A549 (cell line): ENCODE measurements at regions not wholly inside any gene's neighbourhood (a gene's known extent, or its start where the extent isn't known, plus 50 kb on each side); places are given as distances from the start of the nearest gene placed in this dataset.
"Not testable (repeated sequence)": the region's sequence is repeated elsewhere in the genome, so short reads cannot be mapped to it uniquely, and the experiment has no call there.

Source experiments
- ATAC-seq, 2 experiments: fragments of 200-7000 bp in 1 of 2; fragments of >200 bp in 1 of 2; cut with Nextera tagmentation in 1 of 2; cut with Tn5 transposase in 1 of 2; 3 replicates each; pipeline versions ENCODE4 v1.8.0 to v1.9.1; 2018 to 2020; ENCODE audit warnings: mild to moderate bottlenecking in 1 of 2, moderate library complexity in 1 of 2
- CTCF ChIA-PET: fragments of 300-600 bp; sonication (Branson Sonifier 250); formaldehyde crosslinking; extraction: SDS; loops from one replicate; lab custom pipeline; 2021; ENCODE audit warnings: antibody characterized with exemption, inconsistent platforms; lab: Yijun Ruan, JAX
- POLR2A ChIA-PET: fragments of 350-600 bp; formaldehyde crosslinking; extraction: SDS; loops from one replicate; lab custom pipeline; 2021; ENCODE audit warnings: antibody characterized with exemption, inconsistent platforms; lab: Yijun Ruan, JAX
- DNase-seq, 2 experiments: peaks; one replicate each; pipeline versions ENCODE4 v3.0.0 to v3.0.0-alpha.2; 2011 to 2016; ENCODE audit warnings: low read depth in 1 of 2, low spot score in 1 of 2
- FAIRE-seq: peaks from 2 replicates; lab custom pipeline; 2011; peaks lifted over from hg19 to GRCh38; lab: Jason Lieb, UNC
- H3K27ac ChIP-seq, 2 experiments: fragments of >200 bp; sonication (Bioruptor Twin); formaldehyde crosslinking; 3 replicates each; pipeline ENCODE4 v1.5.1; 2016 to 2017
- H3K4me1 ChIP-seq: fragments of >200 bp; sonication (Bioruptor Twin); formaldehyde crosslinking; 3 replicates; pipeline ENCODE4 v1.6.1; 2016
- H3K4me2 ChIP-seq: fragments of >200 bp; sonication (Bioruptor Twin); formaldehyde crosslinking; 3 replicates; pipeline ENCODE4 v1.6.1; 2016
- H3K4me3 ChIP-seq: fragments of >200 bp; sonication (Bioruptor Twin); formaldehyde crosslinking; 3 replicates; pipeline ENCODE4 v1.5.1; 2016
- H3K9me3 ChIP-seq: fragments of >200 bp; sonication (Bioruptor Twin); formaldehyde crosslinking; 3 replicates; pipeline ENCODE4 v1.6.1; 2016
- CBX8 ChIP-seq: fragments of 200-600 bp; sonication (generic); IDR thresholded peaks from 2 replicates; pipeline ENCODE4 v1.6.1; 2016
- ESRRA ChIP-seq: fragments of 150-350 bp; IDR thresholded peaks from 2 replicates; pipeline ENCODE4 v1.6.1; 2014; ENCODE audit warnings: mild to moderate bottlenecking, low read length, borderline replicate concordance
- FOSB ChIP-seq: fragments of 250-450 bp; sonication (Bioruptor Pico); IDR thresholded peaks from 2 replicates; pipeline ENCODE4 v1.5.0; 2020; ENCODE audit warnings: mild to moderate bottlenecking, moderate library complexity
- FOXS1 ChIP-seq: fragments of 250-450 bp; sonication (Bioruptor Pico); IDR thresholded peaks from 2 replicates; pipeline ENCODE4 v1.5.0; 2020; ENCODE audit warnings: mild to moderate bottlenecking, moderate library complexity
- HOXB5 ChIP-seq: fragments of 250-450 bp; sonication (Bioruptor Pico); IDR thresholded peaks from 2 replicates; pipeline ENCODE4 v1.5.0; 2020; ENCODE audit warnings: mild to moderate bottlenecking, moderate library complexity
- KDM5A ChIP-seq: fragments of 200-600 bp; sonication (generic); IDR thresholded peaks from 2 replicates; pipeline ENCODE4 v1.6.1; 2016; ENCODE audit warnings: antibody characterized with exemption, mild to moderate bottlenecking
- MAZ ChIP-seq: fragments of 150-350 bp; IDR thresholded peaks from 2 replicates; pipeline ENCODE4 v1.6.1; 2014; ENCODE audit warnings: antibody characterized with exemption, low read depth, low read length, borderline replicate concordance
- NR3C1 ChIP-seq: fragments of >200 bp; sonication (Bioruptor Twin); formaldehyde crosslinking; IDR thresholded peaks from 3 replicates; pipeline ENCODE4 v1.6.1; 2017
- PHF8 ChIP-seq: fragments of 200-600 bp; sonication (generic); IDR thresholded peaks from 2 replicates; pipeline ENCODE4 v1.6.1; 2016; ENCODE audit warnings: low read depth, mild to moderate bottlenecking, antibody characterized with exemption, moderate library complexity, borderline replicate concordance
- RFX5 ChIP-seq: fragments of 450-650 bp; IDR thresholded peaks from 2 replicates; pipeline ENCODE4 v1.7.1; 2014; ENCODE audit warnings: antibody characterized with exemption, mild to moderate bottlenecking, moderate library complexity
- TFCP2L1 ChIP-seq: fragments of 250-450 bp; sonication (Bioruptor Pico); IDR thresholded peaks from 2 replicates; pipeline ENCODE4 v1.5.0; 2021; ENCODE audit warnings: mild to moderate bottlenecking
- TP53 ChIP-seq: fragments of 250-450 bp; sonication (Bioruptor Pico); IDR thresholded peaks from 2 replicates; pipeline ENCODE4 v1.5.0; 2021; ENCODE audit warnings: mild to moderate bottlenecking, moderate library complexity
- ZFP36 ChIP-seq: fragments of 450-650 bp; IDR thresholded peaks from 2 replicates; pipeline ENCODE4 v1.6.1; 2014; ENCODE audit warnings: borderline replicate concordance; ENCODE audit not compliant: partially characterized antibody
- WGBS: methylation state at CpG from one replicate; pipeline ENCODE4 v1.1.6; 2017; ENCODE audit errors: missing lambda C conversion rate; 5-methylcytosine and 5-hydroxymethylcytosine counted together
- TF ChIP-seq, protein P1 (sequence below): IDR thresholded peaks from 2 replicates; pipeline ENCODE4 v1.6.1; 2012
- TF ChIP-seq, protein P2 (sequence below): fragments of 200-600 bp; sonication (generic); IDR thresholded peaks from 2 replicates; pipeline ENCODE4 v1.6.1; 2016; ENCODE audit warnings: antibody characterized with exemption, mild to moderate bottlenecking, moderate library complexity

DNA sequence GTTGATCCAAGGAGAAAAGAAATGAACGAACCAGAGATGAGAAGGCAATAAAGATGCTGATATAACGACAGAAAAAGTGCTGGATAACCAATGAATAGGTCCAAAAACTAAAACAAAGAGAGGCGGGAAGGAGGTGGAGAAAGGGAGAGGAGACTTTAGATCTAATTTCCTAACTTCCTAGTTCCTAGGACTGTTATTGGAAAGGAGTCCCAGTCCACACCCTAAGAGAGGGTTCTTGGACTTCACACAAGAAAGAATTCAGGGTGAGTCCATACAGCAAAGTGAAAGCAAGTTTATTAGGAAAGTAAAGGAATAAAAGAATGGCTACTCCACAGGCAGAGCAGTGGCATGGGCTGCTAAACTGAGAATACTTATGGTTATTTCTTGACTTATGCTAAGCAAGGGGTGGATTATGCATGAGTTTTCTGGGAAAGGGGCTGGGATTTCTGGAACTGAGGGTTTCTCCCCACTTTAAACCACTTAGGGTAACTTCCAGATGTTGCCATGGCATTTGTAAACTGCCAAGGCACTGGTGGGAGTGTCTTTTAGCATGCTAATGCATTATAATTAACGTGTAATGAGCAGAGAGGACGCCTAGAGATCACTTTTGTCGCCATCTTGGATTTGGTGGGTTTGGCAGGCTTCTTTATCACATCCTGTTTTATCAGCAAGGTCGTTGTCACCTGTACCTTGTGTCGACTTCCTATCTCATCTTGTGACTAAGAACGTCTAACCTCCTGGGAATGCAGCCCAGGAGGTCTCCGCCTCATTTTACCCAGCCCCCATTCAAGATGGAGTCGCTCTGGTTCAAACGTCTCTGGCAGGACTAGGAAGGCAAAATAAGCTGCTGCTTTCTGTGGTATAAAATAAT is 60.9 kb upstream of the RBM24 start:
- CTCF ChIA-PET = interaction anchor here (0.8 kb wide), 1 partner anchor 27 kb away, joined by 3 read pairs; no protein-coding TSS in a partner anchor
- POLR2A ChIA-PET = no interaction called here
- no peak overlapping the region for H3K4me3 ChIP-seq
- ATAC-seq (no peak), DNase-seq (no peak), FAIRE-seq (no peak)
- WGBS = 57% methylated on average over 12 of the region's 12 CpGs
- no peak for TF ChIP-seq NR3C1
- TF ChIP-seq, protein P1, sequence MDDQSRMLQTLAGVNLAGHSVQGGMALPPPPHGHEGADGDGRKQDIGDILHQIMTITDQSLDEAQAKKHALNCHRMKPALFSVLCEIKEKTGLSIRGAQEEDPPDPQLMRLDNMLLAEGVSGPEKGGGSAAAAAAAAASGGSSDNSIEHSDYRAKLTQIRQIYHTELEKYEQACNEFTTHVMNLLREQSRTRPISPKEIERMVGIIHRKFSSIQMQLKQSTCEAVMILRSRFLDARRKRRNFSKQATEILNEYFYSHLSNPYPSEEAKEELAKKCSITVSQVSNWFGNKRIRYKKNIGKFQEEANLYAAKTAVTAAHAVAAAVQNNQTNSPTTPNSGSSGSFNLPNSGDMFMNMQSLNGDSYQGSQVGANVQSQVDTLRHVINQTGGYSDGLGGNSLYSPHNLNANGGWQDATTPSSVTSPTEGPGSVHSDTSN = no peak
- TF ChIP-seq FOSB (CRISPR knock-in tag) = no peak
- TF ChIP-seq HOXB5 = no peak
- no peaks in the 10 kb centered on the region for H3K9me3 ChIP-seq
- no peak overlapping the region for H3K4me2 ChIP-seq
- H3K4me1 ChIP-seq = no peaks in the 10 kb centered on the region
- no peak overlapping the region for H3K27ac ChIP-seq

DNA sequence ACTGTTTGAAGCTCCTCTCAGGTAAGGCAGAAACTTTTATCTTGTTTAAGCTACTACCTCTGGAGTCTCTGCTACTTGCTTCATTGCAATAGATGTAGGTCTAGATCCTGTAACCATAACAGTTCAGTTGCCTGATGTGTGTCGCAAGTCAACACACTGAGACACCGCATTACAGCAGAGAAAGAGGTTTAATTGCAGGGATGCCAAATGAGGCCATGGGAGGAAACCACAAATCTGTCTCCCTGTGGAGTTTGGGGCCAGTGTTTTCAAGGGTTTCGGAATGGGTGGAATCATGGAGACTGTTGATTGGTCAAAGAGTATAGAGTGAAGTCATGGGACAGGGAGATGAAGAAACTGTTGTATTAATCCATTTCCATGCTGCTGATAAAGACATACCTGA is 57.1 kb upstream of the RBM24 start:
- CTCF ChIA-PET = interaction anchor here (0.6 kb wide), 1 partner anchor 49 kb away, joined by 3 read pairs; no protein-coding TSS in a partner anchor
- Histone ChIP-seq H3K4me1 (no peaks in the 10 kb centered on the region), H3K4me3 (no peak overlapping the region), H3K4me2 (no peak overlapping the region), H3K9me3 (no peaks in the 10 kb centered on the region), H3K27ac (no peak overlapping the region)
- ATAC-seq = no peak
- POLR2A ChIA-PET = no interaction called here
- DNase-seq = no peak
- TF ChIP-seq PHF8 = no peak
- TF ChIP-seq KDM5A = no peak
- TF ChIP-seq FOXS1 (CRISPR knock-in tag) = no peak
- TF ChIP-seq, protein P1 = no peak
- no peak for TF ChIP-seq RFX5
- TF ChIP-seq MAZ = no peak
- no peak for TF ChIP-seq CBX8
- TF ChIP-seq ESRRA = no peak
- TF ChIP-seq ZFP36 = no peak
- TF ChIP-seq TFCP2L1 (CRISPR knock-in tag) = no peak
- TF ChIP-seq TP53 = no peak
- TF ChIP-seq, protein P2, sequence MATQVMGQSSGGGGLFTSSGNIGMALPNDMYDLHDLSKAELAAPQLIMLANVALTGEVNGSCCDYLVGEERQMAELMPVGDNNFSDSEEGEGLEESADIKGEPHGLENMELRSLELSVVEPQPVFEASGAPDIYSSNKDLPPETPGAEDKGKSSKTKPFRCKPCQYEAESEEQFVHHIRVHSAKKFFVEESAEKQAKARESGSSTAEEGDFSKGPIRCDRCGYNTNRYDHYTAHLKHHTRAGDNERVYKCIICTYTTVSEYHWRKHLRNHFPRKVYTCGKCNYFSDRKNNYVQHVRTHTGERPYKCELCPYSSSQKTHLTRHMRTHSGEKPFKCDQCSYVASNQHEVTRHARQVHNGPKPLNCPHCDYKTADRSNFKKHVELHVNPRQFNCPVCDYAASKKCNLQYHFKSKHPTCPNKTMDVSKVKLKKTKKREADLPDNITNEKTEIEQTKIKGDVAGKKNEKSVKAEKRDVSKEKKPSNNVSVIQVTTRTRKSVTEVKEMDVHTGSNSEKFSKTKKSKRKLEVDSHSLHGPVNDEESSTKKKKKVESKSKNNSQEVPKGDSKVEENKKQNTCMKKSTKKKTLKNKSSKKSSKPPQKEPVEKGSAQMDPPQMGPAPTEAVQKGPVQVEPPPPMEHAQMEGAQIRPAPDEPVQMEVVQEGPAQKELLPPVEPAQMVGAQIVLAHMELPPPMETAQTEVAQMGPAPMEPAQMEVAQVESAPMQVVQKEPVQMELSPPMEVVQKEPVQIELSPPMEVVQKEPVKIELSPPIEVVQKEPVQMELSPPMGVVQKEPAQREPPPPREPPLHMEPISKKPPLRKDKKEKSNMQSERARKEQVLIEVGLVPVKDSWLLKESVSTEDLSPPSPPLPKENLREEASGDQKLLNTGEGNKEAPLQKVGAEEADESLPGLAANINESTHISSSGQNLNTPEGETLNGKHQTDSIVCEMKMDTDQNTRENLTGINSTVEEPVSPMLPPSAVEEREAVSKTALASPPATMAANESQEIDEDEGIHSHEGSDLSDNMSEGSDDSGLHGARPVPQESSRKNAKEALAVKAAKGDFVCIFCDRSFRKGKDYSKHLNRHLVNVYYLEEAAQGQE = no peak
- WGBS = 94% methylated on average over 3 of the region's 3 CpGs
- no peak for FAIRE-seq

DNA sequence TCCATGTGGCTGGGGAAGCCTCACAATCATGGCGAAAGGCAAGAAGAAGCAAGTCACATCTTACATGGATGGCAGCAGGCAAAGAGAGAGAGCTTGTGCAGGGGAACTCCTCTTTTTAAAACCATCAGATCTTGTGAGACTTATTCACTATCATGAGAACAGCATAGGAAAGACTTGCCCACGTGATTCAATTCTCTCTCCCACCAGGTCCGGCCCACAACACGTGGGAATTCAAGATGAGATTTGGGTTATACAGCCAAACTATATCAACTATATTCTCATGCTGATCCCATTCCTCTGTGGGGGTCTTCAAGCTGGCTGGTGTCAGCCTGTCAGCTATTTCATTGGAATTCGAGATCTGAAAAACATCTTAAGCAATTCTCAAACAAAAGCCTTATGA is 56.7 kb upstream of the RBM24 start:
- CTCF ChIA-PET = interaction anchor here (0.6 kb wide), 1 partner anchor 49 kb away, joined by 3 read pairs; no protein-coding TSS in a partner anchor
- WGBS = 32% methylated on average over 5 of the region's 5 CpGs
- FAIRE-seq, H3K4me2 ChIP-seq, POLR2A ChIA-PET, H3K9me3 ChIP-seq, H3K4me3 ChIP-seq, H3K27ac ChIP-seq, H3K4me1 ChIP-seq, ATAC-seq, DNase-seq: not testable (repeated sequence)
